KG1 (cell line): ENCODE measurements at regions not wholly inside any gene's neighbourhood (a gene's known extent, or its start where the extent isn't known, plus 50 kb on each side); places are given as distances from the start of the nearest gene placed in this dataset.
"Not testable (repeated sequence)": the region's sequence is repeated elsewhere in the genome, so short reads cannot be mapped to it uniquely, and the experiment has no call there.

Experiments
- DNase-seq: peaks from one replicate; lab custom pipeline; 2025; lab: John Stamatoyannopoulos, UW

GRCh38 chr9:110123341-110124095 is 84.4 kb downstream of the C9orf152 start:
- no peak for DNase-seq

- no peak for DNase-seq
Measured at GRCh38 chr9:110124439-110124838, 83.5 kb downstream of the C9orf152 start.

GRCh38 chr9:110125207-110125751 is 82.7 kb downstream of the C9orf152 start:
- DNase-seq, result no peak

- no peak for DNase-seq
Measured at GRCh38 chr9:110125763-110126351, 82.1 kb downstream of the C9orf152 start.

- no peak for DNase-seq
Measured at GRCh38 chr9:110126499-110126941, 81.4 kb downstream of the C9orf152 start.

- no peak for DNase-seq
Measured at GRCh38 chr9:110126986-110127864, 80.7 kb downstream of the C9orf152 start.

GRCh38 chr9:110128664-110129329 is 79.2 kb downstream of the C9orf152 start:
- no peak for DNase-seq

- DNase-seq, result no peak
Measured at GRCh38 chr9:110129425-110129824, 78.5 kb downstream of the C9orf152 start.

GRCh38 chr9:110130211-110130610 is 77.7 kb downstream of the C9orf152 start:
- DNase-seq, result no peak

- no peak for DNase-seq
Measured at GRCh38 chr9:110130791-110131416, 77.1 kb downstream of the C9orf152 start.

GRCh38 chr9:110131499-110131898 is 76.5 kb downstream of the C9orf152 start:
- DNase-seq, result no peak

GRCh38 chr9:110132531-110132930 is 75.4 kb downstream of the C9orf152 start:
- not testable (repeated sequence) for DNase-seq

GRCh38 chr9:110133059-110133458 is 74.9 kb downstream of the C9orf152 start:
- DNase-seq, result no peak

GRCh38 chr9:110133608-110134210 is 74.2 kb downstream of the C9orf152 start:
- no peak for DNase-seq

- no peak for DNase-seq
Measured at GRCh38 chr9:110135846-110136245, 72.1 kb downstream of the C9orf152 start.

- DNase-seq, result no peak
Measured at GRCh38 chr9:110136802-110137201, 71.2 kb downstream of the C9orf152 start.

- DNase-seq, result no peak
Measured at GRCh38 chr9:110140276-110140675, 67.7 kb downstream of the C9orf152 start.

GRCh38 chr9:110141227-110141793 is 66.6 kb downstream of the C9orf152 start:
- DNase-seq, result no peak

- DNase-seq, result no peak
Measured at GRCh38 chr9:110142253-110142652, 65.7 kb downstream of the C9orf152 start.

GRCh38 chr9:110142868-110143481 is 65.0 kb downstream of the C9orf152 start:
- no peak for DNase-seq
